HepG2 (cell line): ENCODE measurements at regions not wholly inside any gene's neighbourhood (a gene's known extent, or its start where the extent isn't known, plus 50 kb on each side); places are given as distances from the start of the nearest gene placed in this dataset.

Source experiments
- BRD4 ChIP-seq: sonication (generic); formaldehyde crosslinking; IDR thresholded peaks from 2 replicates; pipeline ENCODE4 v1.4.0; 2020; ENCODE audit warnings: missing genetic modification reagents
- EED ChIP-seq: sonication (generic); formaldehyde crosslinking; IDR thresholded peaks from 2 replicates; pipeline ENCODE4 v1.5.0; 2020; ENCODE audit warnings: mild to moderate bottlenecking, missing genetic modification reagents
- FOXO4 ChIP-seq: sonication (generic); formaldehyde crosslinking; conservative IDR thresholded peaks from 2 replicates; pipeline ENCODE4 v1.8.1; 2023; ENCODE audit warnings: missing genetic modification reagents
- GTF3A ChIP-seq: sonication (generic); formaldehyde crosslinking; conservative IDR thresholded peaks from 2 replicates; pipeline ENCODE4 v1.4.0; 2020; ENCODE audit warnings: mild to moderate bottlenecking, missing genetic modification reagents
- HDAC6 ChIP-seq: fragments of 200-600 bp; sonication (generic); IDR thresholded peaks from 2 replicates; pipeline ENCODE4 v1.7.0; 2017; ENCODE audit warnings: mild to moderate bottlenecking, antibody characterized with exemption, low read length, low read depth
- HOXA9 ChIP-seq: sonication (generic); formaldehyde crosslinking; IDR thresholded peaks from 2 replicates; pipeline ENCODE4 v1.8.1; 2022; ENCODE audit warnings: missing genetic modification reagents, mild to moderate bottlenecking, moderate library complexity, borderline replicate concordance
- MAX ChIP-seq: IDR thresholded peaks from 2 replicates; pipeline ENCODE4 v1.6.1; 2012; ENCODE audit warnings: inconsistent platforms
- NFYB ChIP-seq: sonication (generic); formaldehyde crosslinking; IDR thresholded peaks from 2 replicates; pipeline ENCODE4 v1.4.0; 2020; ENCODE audit warnings: missing genetic modification reagents
- PREB ChIP-seq: sonication (generic); formaldehyde crosslinking; IDR thresholded peaks from 2 replicates; pipeline ENCODE4 v1.4.0; 2020; ENCODE audit warnings: missing genetic modification reagents
- SKI ChIP-seq: fragments of 450-650 bp; IDR thresholded peaks from one replicate; pipeline ENCODE4 v1.6.1; 2018; ENCODE audit warnings: mild to moderate bottlenecking; ENCODE audit not compliant: partially characterized antibody
- SRF ChIP-seq: IDR thresholded peaks from 2 replicates; pipeline ENCODE4 v1.6.1; 2011; ENCODE audit warnings: mild to moderate bottlenecking, low read depth, low read length, moderate library complexity
- TFAP4 ChIP-seq: sonication (generic); IDR thresholded peaks from 2 replicates; pipeline ENCODE4 v1.6.1; 2016; ENCODE audit warnings: low read depth, borderline replicate concordance
- TFE3 ChIP-seq: IDR thresholded peaks from 2 replicates; pipeline ENCODE4 v1.6.1; 2016
- TOPORS ChIP-seq: sonication (generic); formaldehyde crosslinking; IDR thresholded peaks from 2 replicates; pipeline ENCODE4 v1.8.0; 2023; ENCODE audit warnings: mild to moderate bottlenecking, missing genetic modification reagents
- ZBTB44 ChIP-seq: sonication (generic); formaldehyde crosslinking; IDR thresholded peaks from 2 replicates; pipeline ENCODE4 v1.4.0; 2020; ENCODE audit warnings: missing genetic modification reagents
- ZKSCAN5 ChIP-seq: sonication (generic); formaldehyde crosslinking; IDR thresholded peaks from 2 replicates; pipeline ENCODE4 v1.5.1; 2020; ENCODE audit warnings: mild to moderate bottlenecking, missing genetic modification reagents
- ZMAT3 ChIP-seq: sonication (generic); formaldehyde crosslinking; conservative IDR thresholded peaks from 2 replicates; pipeline ENCODE4 v1.7.0; 2021; ENCODE audit warnings: missing genetic modification reagents
- ZMYM4 ChIP-seq: sonication (generic); formaldehyde crosslinking; IDR thresholded peaks from 2 replicates; pipeline ENCODE4 v1.8.1; 2023; ENCODE audit warnings: mild to moderate bottlenecking, missing genetic modification reagents
- ZNF143 ChIP-seq: sonication (generic); formaldehyde crosslinking; IDR thresholded peaks from 2 replicates; pipeline ENCODE4 v1.4.0; 2020; ENCODE audit warnings: missing genetic modification reagents
- ZNF256 ChIP-seq: sonication (generic); formaldehyde crosslinking; conservative IDR thresholded peaks from 2 replicates; pipeline ENCODE4 v1.4.0; 2020; ENCODE audit warnings: missing genetic modification reagents
- ZNF510 ChIP-seq: sonication (generic); formaldehyde crosslinking; IDR thresholded peaks from 2 replicates; pipeline ENCODE4 v1.4.0; 2020; ENCODE audit warnings: low read depth, mild to moderate bottlenecking, missing genetic modification reagents
- ZNF513 ChIP-seq: sonication (generic); formaldehyde crosslinking; conservative IDR thresholded peaks from 2 replicates; pipeline ENCODE4 v1.5.0; 2020; ENCODE audit warnings: missing genetic modification reagents
- ZNF644 ChIP-seq: IDR thresholded peaks from 2 replicates; pipeline ENCODE4 v1.6.1; 2016; ENCODE audit warnings: low read depth
- ZNF879 ChIP-seq: sonication (generic); formaldehyde crosslinking; IDR thresholded peaks from 2 replicates; pipeline ENCODE4 v1.8.1; 2023; ENCODE audit warnings: missing genetic modification reagents
- ZSCAN22 ChIP-seq: sonication (generic); formaldehyde crosslinking; IDR thresholded peaks from 2 replicates; pipeline ENCODE4 v1.4.0; 2020; ENCODE audit warnings: mild to moderate bottlenecking, missing genetic modification reagents
- ZSCAN25 ChIP-seq: sonication (generic); formaldehyde crosslinking; IDR thresholded peaks from 2 replicates; pipeline ENCODE4 v1.8.0; 2022; ENCODE audit warnings: mild to moderate bottlenecking, missing genetic modification reagents

- TF ChIP-seq PREB (CRISPR knock-in tag) (no peak), ZNF644 (peak; percentile 77), SKI (peak; percentile 59), TOPORS (CRISPR knock-in tag) (no peak), SRF (no peak), ZNF879 (CRISPR knock-in tag) (no peak), ZNF143 (CRISPR knock-in tag) (no peak), BRD4 (CRISPR knock-in tag) (no peak), HOXA9 (CRISPR knock-in tag) (no peak), MAX (peak; percentile 59; the same call in 1 of the 2 replicates), EED (CRISPR knock-in tag) (no peak), ZMAT3 (CRISPR knock-in tag) (no peak), NFYB (CRISPR knock-in tag) (no peak), GTF3A (CRISPR knock-in tag) (no peak), ZKSCAN5 (CRISPR knock-in tag) (no peak), ZNF256 (CRISPR knock-in tag) (no peak), FOXO4 (CRISPR knock-in tag) (no peak), ZSCAN22 (CRISPR knock-in tag) (no peak), ZBTB44 (CRISPR knock-in tag) (no peak), ZNF510 (CRISPR knock-in tag) (no peak), ZNF513 (CRISPR knock-in tag) (no peak), HDAC6 (no peak), TFAP4 (peak; percentile 78), ZMYM4 (CRISPR knock-in tag) (peak; percentile 69; the same call in 1 of the 2 replicates), ZSCAN25 (CRISPR knock-in tag) (no peak), TFE3 (CRISPR knock-in tag) (peak; percentile 98)
These were observed 185.8 kb downstream of the NRIP1 start (continued) for GRCh38 chr21:14878971-14879370.
